ENCODE measurements at regions not wholly inside any gene's neighbourhood (a gene's known extent, or its start where the extent isn't known, plus 50 kb on each side); places are given as distances from the start of the nearest gene placed in this dataset.

DNA sequence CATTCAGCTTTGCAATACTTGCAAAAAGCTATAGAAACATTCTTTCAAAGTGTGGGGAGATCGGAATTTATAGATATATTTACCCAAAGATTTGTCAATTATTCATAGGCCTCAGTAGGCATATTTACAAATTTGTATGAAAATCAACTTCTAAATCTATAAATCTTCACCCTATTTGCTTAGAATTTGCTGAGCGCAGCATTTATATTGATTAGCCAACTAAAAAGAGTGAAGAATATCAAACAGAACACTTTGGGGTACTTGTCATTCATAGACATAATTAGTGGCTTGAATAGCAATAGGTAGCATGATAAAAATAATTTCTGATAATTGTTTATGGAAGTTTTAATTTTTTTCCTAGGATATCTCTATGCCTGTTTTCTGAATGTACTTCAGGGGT is 244.5 kb upstream of the SLC35B3 start:
- H4K20me1 ChIP-seq (ENCODE audit: insufficient read depth, low read length), result no peaks in the 10 kb centered on the region
- peaks cover 6% of the 10 kb centered on the region for H3K4me1 ChIP-seq (ENCODE audit: insufficient read depth, low read length)
- no peak for FAIRE-seq
- in situ Hi-C loops (cut with HindIII; ENCODE audit: extremely low pct_ligation_motif_present, low pct_unique_long_range_greater_than_20kb), result no loop called here
- peaks cover 9% of the 10 kb centered on the region; the same call in 1 of the 2 replicates for H3K9me3 ChIP-seq (ENCODE audit: low read length)
- POLR2A ChIA-PET, result no interaction called here
- no peak overlapping the region for H3K9ac ChIP-seq (ENCODE audit: insufficient read depth, low read depth, low read length)
- no peaks in the 10 kb centered on the region for H3K27me3 ChIP-seq (ENCODE audit: control insufficient read depth in 1 of 2, insufficient read depth in 2 of 2, low read length in 2 of 2)
- H2AFZ ChIP-seq (ENCODE audit: low read length), result no peak overlapping the region
- no peak overlapping the region for H3K4me2 ChIP-seq (ENCODE audit: low read depth, low read length)
- ATAC-seq, result no peak
- no peaks in the 10 kb centered on the region for H3K36me3 ChIP-seq (replicated peaks in 1 of 2; ENCODE audit: control insufficient read depth in 1 of 2, insufficient read depth in 2 of 2, low read length in 2 of 2)
- no peak overlapping the region for H3K4me3 ChIP-seq (replicated peaks in 1 of 3; ENCODE audit: insufficient read depth in 1 of 3, low read depth in 2 of 3, low read length in 3 of 3)
- TF ChIP-seq KDM2A (CRISPR knock-in tag; IDR thresholded peaks at IDR 0.05; ENCODE audit: borderline replicate concordance, low read depth) (no peak), MAFK (conservative IDR thresholded peaks at IDR 0.05 in 1 of 2, IDR thresholded peaks at IDR 0.05 in 1 of 2; ENCODE audit: low read length in 2 of 2) (peak; percentile 91 to 97), POLR2AphosphoS5 (IDR thresholded peaks at IDR 0.05; ENCODE audit: low read depth, low read length) (no peak), MAFF (IDR thresholded peaks at IDR 0.05; ENCODE audit: low read depth, low read length) (peak; percentile 95), DNMT3B (CRISPR knock-in tag; conservative IDR thresholded peaks at IDR 0.05) (no peak), DMAP1 (CRISPR knock-in tag; IDR thresholded peaks at IDR 0.05) (no peak), PRPF4 (IDR thresholded peaks at IDR 0.05; ENCODE audit: low read depth, low read length, poor library complexity, severe bottlenecking) (no peak)
- TF ChIP-seq, protein P1, sequence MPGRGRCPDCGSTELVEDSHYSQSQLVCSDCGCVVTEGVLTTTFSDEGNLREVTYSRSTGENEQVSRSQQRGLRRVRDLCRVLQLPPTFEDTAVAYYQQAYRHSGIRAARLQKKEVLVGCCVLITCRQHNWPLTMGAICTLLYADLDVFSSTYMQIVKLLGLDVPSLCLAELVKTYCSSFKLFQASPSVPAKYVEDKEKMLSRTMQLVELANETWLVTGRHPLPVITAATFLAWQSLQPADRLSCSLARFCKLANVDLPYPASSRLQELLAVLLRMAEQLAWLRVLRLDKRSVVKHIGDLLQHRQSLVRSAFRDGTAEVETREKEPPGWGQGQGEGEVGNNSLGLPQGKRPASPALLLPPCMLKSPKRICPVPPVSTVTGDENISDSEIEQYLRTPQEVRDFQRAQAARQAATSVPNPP (CRISPR knock-in tag; IDR thresholded peaks at IDR 0.05), result no peak
- TF ChIP-seq, protein P2, sequence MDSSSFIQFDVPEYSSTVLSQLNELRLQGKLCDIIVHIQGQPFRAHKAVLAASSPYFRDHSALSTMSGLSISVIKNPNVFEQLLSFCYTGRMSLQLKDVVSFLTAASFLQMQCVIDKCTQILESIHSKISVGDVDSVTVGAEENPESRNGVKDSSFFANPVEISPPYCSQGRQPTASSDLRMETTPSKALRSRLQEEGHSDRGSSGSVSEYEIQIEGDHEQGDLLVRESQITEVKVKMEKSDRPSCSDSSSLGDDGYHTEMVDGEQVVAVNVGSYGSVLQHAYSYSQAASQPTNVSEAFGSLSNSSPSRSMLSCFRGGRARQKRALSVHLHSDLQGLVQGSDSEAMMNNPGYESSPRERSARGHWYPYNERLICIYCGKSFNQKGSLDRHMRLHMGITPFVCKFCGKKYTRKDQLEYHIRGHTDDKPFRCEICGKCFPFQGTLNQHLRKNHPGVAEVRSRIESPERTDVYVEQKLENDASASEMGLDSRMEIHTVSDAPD (CRISPR knock-in tag; IDR thresholded peaks at IDR 0.05), result no peak
- no TSS peak for BruUV-seq (replicated peaks)
- no peaks in the 10 kb centered on the region for H3K79me2 ChIP-seq (ENCODE audit: insufficient read depth, low read length)
- H3K27ac ChIP-seq (ENCODE audit: extremely low read length, insufficient read depth, low read length), result no peak overlapping the region
- intact Hi-C loops (cut with micrococcal nuclease; ENCODE audit: unreplicated experiment), result no loop called here
- DNase-seq (ENCODE audit: low spot score), result no peak
- WGBS (ENCODE audit: low lambda C conversion rate), result 24% methylated on average over 2 of the region's 2 CpGs
- CTCF ChIA-PET (ENCODE audit: low intra/inter-chr PET ratio, low total read pairs), result no interaction called here

All from HepG2 (cell line).